ENCODE measurements at regions not wholly inside any gene's neighbourhood (a gene's known extent, or its start where the extent isn't known, plus 50 kb on each side); places are given as distances from the start of the nearest gene placed in this dataset.
"Not testable (repeated sequence)": the region's sequence is repeated elsewhere in the genome, so short reads cannot be mapped to it uniquely, and the experiment has no call there.

GRCh38 chrX:3495836-3496769, 149.7 kb upstream of the MXRA5 start:
- not testable (repeated sequence) for TF ChIP-seq CTCF, POLR2A (IDR thresholded peaks at IDR 0.05)
